ENCODE measurements at regions not wholly inside any gene's neighbourhood (a gene's known extent, or its start where the extent isn't known, plus 50 kb on each side); places are given as distances from the start of the nearest gene placed in this dataset.

- TF ChIP-seq CTCF (IDR thresholded peaks at IDR 0.05) (no peak), POLR2A (IDR thresholded peaks at IDR 0.05) (no peak)
Measured at GRCh38 chr20:57060407-57061050, 205.9 kb downstream of the BMP7 start.

Measured in right lobe of liver (tissue), 4 donors.